ENCODE measurements at regions not wholly inside any gene's neighbourhood (a gene's known extent, or its start where the extent isn't known, plus 50 kb on each side); places are given as distances from the start of the nearest gene placed in this dataset.

- Histone ChIP-seq H3K36me3 (ENCODE audit: control insufficient read depth, insufficient read depth, low read length) (no peaks in the 10 kb centered on the region), H3K27me3 (ENCODE audit: control insufficient read depth, insufficient read depth, low read length, poor library complexity, severe bottlenecking) (no peaks in the 10 kb centered on the region), H3K9ac (ENCODE audit: extremely low read depth, low read length, poor library complexity, severe bottlenecking) (no peak overlapping the region), H3K9me3 (ENCODE audit: control insufficient read depth, low read length) (no peaks in the 10 kb centered on the region), H3K4me3 (ENCODE audit: low read length) (no peak overlapping the region), H3K27ac (ENCODE audit: low read depth, low read length) (no peak overlapping the region), H3K4me1 (ENCODE audit: control insufficient read depth, insufficient read depth, low read length) (no peaks in the 10 kb centered on the region)
- no peak overlapping the region for H3K27ac Mint-ChIP-seq
- H3K27me3 Mint-ChIP-seq (ENCODE audit: insufficient read depth) = no peaks in the 10 kb centered on the region
- WGBS, 2 experiments (ENCODE audit: insufficient coverage in 1 of 2, insufficient read length in 1 of 2) = 95 to 100% methylated on average over 1 to 2 of the region's 2 CpGs
- H3K36me3 Mint-ChIP-seq (ENCODE audit: low read depth) = no peaks in the 10 kb centered on the region
- DNase-seq = no peak
- no peak for TF ChIP-seq CTCF (conservative IDR thresholded peaks at IDR 0.05)
- no peaks in the 10 kb centered on the region for H3K9me3 Mint-ChIP-seq
- H3K4me3 Mint-ChIP-seq = no peak overlapping the region
- H3K4me1 Mint-ChIP-seq = no peaks in the 10 kb centered on the region
Observed at GRCh38 chr4:100632163-100632562, 114.3 kb upstream of the EMCN start.

DNA sequence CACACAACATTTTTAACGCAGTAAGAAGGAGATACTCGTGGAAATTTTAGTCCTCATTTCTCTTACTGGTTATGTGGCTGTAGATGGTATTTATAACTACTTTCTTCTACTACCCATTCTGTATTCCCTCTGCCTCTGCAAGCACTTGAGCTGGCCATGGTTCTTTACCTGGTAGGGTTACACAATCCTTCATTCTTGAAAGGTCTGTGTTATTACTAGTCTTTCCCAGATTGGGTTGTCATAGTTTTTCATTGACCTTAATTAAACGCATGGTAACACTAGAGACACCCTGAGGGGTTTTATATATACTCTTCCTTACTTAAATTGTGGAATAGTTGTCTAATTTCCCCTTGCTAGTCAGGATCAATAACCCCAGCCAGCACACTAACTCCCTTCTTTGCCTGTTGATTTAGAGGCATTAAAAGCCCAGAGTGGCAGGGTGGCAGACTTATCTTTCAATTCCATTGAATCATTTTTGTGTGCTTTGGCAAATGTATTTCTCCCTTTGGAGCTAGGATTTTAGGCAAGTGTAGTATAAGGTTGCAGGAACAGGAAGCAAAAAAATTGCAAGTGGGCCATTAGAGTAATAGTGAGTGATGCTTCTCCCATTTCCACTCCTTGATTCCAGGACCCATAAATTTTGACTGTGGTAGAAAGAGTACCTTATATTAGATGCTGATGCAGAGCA lies 113.6 kb upstream of the EMCN start:
- H3K9me3 ChIP-seq (ENCODE audit: control insufficient read depth, low read length) = peaks cover 1% of the 10 kb centered on the region
- no peak for TF ChIP-seq CTCF (conservative IDR thresholded peaks at IDR 0.05)
- H3K27ac ChIP-seq (ENCODE audit: low read depth, low read length) = no peak overlapping the region
- H3K9ac ChIP-seq (ENCODE audit: extremely low read depth, low read length, poor library complexity, severe bottlenecking) = no peak overlapping the region
- no peaks in the 10 kb centered on the region for H3K4me1 Mint-ChIP-seq
- DNase-seq = no peak
- no peak overlapping the region for H3K4me3 ChIP-seq (ENCODE audit: low read length)
- WGBS, 2 experiments (ENCODE audit: insufficient coverage in 1 of 2, insufficient read length in 1 of 2) = 86% methylated on average over 1 of the region's 3 CpGs; no CpG with 5 or more reads in 1 of the 2 experiments
- H3K36me3 ChIP-seq (ENCODE audit: control insufficient read depth, insufficient read depth, low read length) = no peaks in the 10 kb centered on the region
- no peaks in the 10 kb centered on the region for H3K27me3 Mint-ChIP-seq (ENCODE audit: insufficient read depth)
- no peak overlapping the region for H3K4me3 Mint-ChIP-seq
- H3K36me3 Mint-ChIP-seq (ENCODE audit: low read depth) = no peaks in the 10 kb centered on the region
- H3K27ac Mint-ChIP-seq = no peak overlapping the region
- H3K4me1 ChIP-seq (ENCODE audit: control insufficient read depth, insufficient read depth, low read length) = no peaks in the 10 kb centered on the region
- H3K27me3 ChIP-seq (ENCODE audit: control insufficient read depth, insufficient read depth, low read length, poor library complexity, severe bottlenecking) = no peaks in the 10 kb centered on the region
- H3K9me3 Mint-ChIP-seq = peaks cover 1% of the 10 kb centered on the region

- Mint-ChIP-seq H3K27me3 (ENCODE audit: insufficient read depth) (no peaks in the 10 kb centered on the region), H3K4me3 (no peak overlapping the region), H3K27ac (no peak overlapping the region), H3K4me1 (no peaks in the 10 kb centered on the region), H3K36me3 (ENCODE audit: low read depth) (no peaks in the 10 kb centered on the region), H3K9me3 (peaks cover 7% of the 10 kb centered on the region)
- H3K36me3 ChIP-seq (ENCODE audit: control insufficient read depth, insufficient read depth, low read length) = no peaks in the 10 kb centered on the region
- H3K9me3 ChIP-seq (ENCODE audit: control insufficient read depth, low read length) = peaks cover 12% of the 10 kb centered on the region
- H3K27ac ChIP-seq (ENCODE audit: low read depth, low read length) = no peak overlapping the region
- H3K9ac ChIP-seq (ENCODE audit: extremely low read depth, low read length, poor library complexity, severe bottlenecking) = no peak overlapping the region
- TF ChIP-seq CTCF (conservative IDR thresholded peaks at IDR 0.05) = no peak
- no peak overlapping the region for H3K4me3 ChIP-seq (ENCODE audit: low read length)
- H3K27me3 ChIP-seq (ENCODE audit: control insufficient read depth, insufficient read depth, low read length, poor library complexity, severe bottlenecking) = no peaks in the 10 kb centered on the region
- no peaks in the 10 kb centered on the region for H3K4me1 ChIP-seq (ENCODE audit: control insufficient read depth, insufficient read depth, low read length)
- DNase-seq = no peak
Observed at GRCh38 chr4:100630341-100630740, 112.5 kb upstream of the EMCN start.

Data from endodermal cell (in vitro differentiated cells).